ENCODE measurements at regions not wholly inside any gene's neighbourhood (a gene's known extent, or its start where the extent isn't known, plus 50 kb on each side); places are given as distances from the start of the nearest gene placed in this dataset.

- TF ChIP-seq CTCF (IDR thresholded peaks at IDR 0.05), result no peak
- no peak for TF ChIP-seq POLR2A (IDR thresholded peaks at IDR 0.05)
Observed at GRCh38 chr11:116649268-116649667, 123.5 kb downstream of the BUD13 start.
